ENCODE measurements at regions not wholly inside any gene's neighbourhood (a gene's known extent, or its start where the extent isn't known, plus 50 kb on each side); places are given as distances from the start of the nearest gene placed in this dataset.

GRCh38 chr12:107411792-107412535, 273.6 kb upstream of the PWP1 start:
- ATAC-seq (no peak), DNase-seq (no peak)
- Histone ChIP-seq H3K4me3 (no peak overlapping the region), H3K9me3 (no peaks in the 10 kb centered on the region), H3K4me1 (no peaks in the 10 kb centered on the region), H3K27me3 (ENCODE audit: low read depth) (no peaks in the 10 kb centered on the region), H3K36me3 (no peaks in the 10 kb centered on the region), H3K27ac (no peak overlapping the region)
- TF ChIP-seq CTCF (IDR thresholded peaks at IDR 0.05) = no peak
- intact Hi-C loops (cut with DNase I) = no loop called here

- no peaks in the 10 kb centered on the region for H3K36me3 ChIP-seq
- DNase-seq = no peak
- no peak for ATAC-seq
- intact Hi-C loops (cut with DNase I) = no loop called here
- H3K27me3 ChIP-seq (ENCODE audit: low read depth) = no peaks in the 10 kb centered on the region
- no peak overlapping the region for H3K4me3 ChIP-seq
- H3K27ac ChIP-seq = no peak overlapping the region
- no peak for TF ChIP-seq CTCF (IDR thresholded peaks at IDR 0.05)
- no peaks in the 10 kb centered on the region for H3K9me3 ChIP-seq
- H3K4me1 ChIP-seq = no peaks in the 10 kb centered on the region
These were observed 270.5 kb upstream of the PWP1 start for GRCh38 chr12:107415071-107415470.

- no peaks in the 10 kb centered on the region for H3K4me1 ChIP-seq
- intact Hi-C loops (cut with DNase I) = no loop called here
- ATAC-seq = no peak
- no peaks in the 10 kb centered on the region for H3K27me3 ChIP-seq (ENCODE audit: low read depth)
- no peak overlapping the region for H3K27ac ChIP-seq
- DNase-seq = no peak
- no peaks in the 10 kb centered on the region for H3K9me3 ChIP-seq
- H3K4me3 ChIP-seq = no peak overlapping the region
- no peaks in the 10 kb centered on the region for H3K36me3 ChIP-seq
- no peak for TF ChIP-seq CTCF (IDR thresholded peaks at IDR 0.05)
These were observed 269.8 kb upstream of the PWP1 start for GRCh38 chr12:107415834-107416233.

DNA sequence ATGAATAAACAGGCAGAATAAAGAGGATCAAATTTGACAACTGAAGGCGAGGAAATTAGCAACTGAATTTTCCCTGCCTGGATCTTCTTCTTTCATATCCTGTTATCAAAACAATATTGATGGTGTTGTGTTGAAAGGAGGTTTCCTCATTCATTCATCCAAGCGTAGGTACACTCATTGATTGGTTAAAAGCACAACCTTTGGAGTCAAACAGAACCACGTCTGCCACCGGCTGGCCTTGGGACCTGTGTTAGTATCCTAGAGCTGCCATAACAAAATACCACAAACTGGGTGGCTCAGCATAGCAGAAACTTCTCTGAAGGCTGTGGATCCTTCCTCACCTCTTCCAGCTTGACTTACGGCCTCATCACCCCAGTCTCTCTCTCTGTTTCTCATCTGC, 268.6 kb upstream of the PWP1 start:
- no peaks in the 10 kb centered on the region for H3K27me3 ChIP-seq (ENCODE audit: low read depth)
- no peaks in the 10 kb centered on the region for H3K4me1 ChIP-seq
- intact Hi-C loops (cut with DNase I) = no loop called here
- H3K36me3 ChIP-seq = no peaks in the 10 kb centered on the region
- DNase-seq (no peak), ATAC-seq (no peak)
- no peak overlapping the region for H3K27ac ChIP-seq
- no peak for TF ChIP-seq CTCF (IDR thresholded peaks at IDR 0.05)
- no peak overlapping the region for H3K4me3 ChIP-seq
- H3K9me3 ChIP-seq = no peaks in the 10 kb centered on the region

- H3K27me3 ChIP-seq (ENCODE audit: low read depth) = no peaks in the 10 kb centered on the region
- no peaks in the 10 kb centered on the region for H3K36me3 ChIP-seq
- H3K4me3 ChIP-seq = no peak overlapping the region
- DNase-seq (no peak), ATAC-seq (no peak)
- no peaks in the 10 kb centered on the region for H3K9me3 ChIP-seq
- no peak for TF ChIP-seq CTCF (IDR thresholded peaks at IDR 0.05)
- no peak overlapping the region for H3K27ac ChIP-seq
- H3K4me1 ChIP-seq = no peaks in the 10 kb centered on the region
- intact Hi-C loops (cut with DNase I) = no loop called here
These were observed 266.6 kb upstream of the PWP1 start for GRCh38 chr12:107418981-107419380.
